Type B pancreatic cell (in vitro differentiated cells): ENCODE measurements at regions not wholly inside any gene's neighbourhood (a gene's known extent, or its start where the extent isn't known, plus 50 kb on each side); places are given as distances from the start of the nearest gene placed in this dataset.

Experiments used
- DNase-seq: peaks from one replicate; pipeline ENCODE4 v3.0.0; 2021; ENCODE audit warnings: mixed read lengths; ENCODE audit not compliant: unreplicated experiment; ENCODE audit errors: extremely low spot score
- H3K27ac Mint-ChIP-seq: 2 replicates; pipeline ENCODE4 v1.8.0; 2021; ENCODE audit warnings: mild to moderate bottlenecking, mixed read lengths
- H3K27me3 Mint-ChIP-seq: 2 replicates; pipeline ENCODE4 v1.8.0; 2021; ENCODE audit warnings: mixed read lengths
- H3K36me3 Mint-ChIP-seq: 2 replicates; pipeline ENCODE4 v1.8.0; 2021; ENCODE audit warnings: mixed read lengths
- H3K4me1 Mint-ChIP-seq: one replicate; pipeline ENCODE4 v1.8.0; 2021; ENCODE audit warnings: mixed read lengths; ENCODE audit not compliant: unreplicated experiment
- H3K4me3 Mint-ChIP-seq: 2 replicates; pipeline ENCODE4 v1.8.0; 2021; ENCODE audit warnings: mild to moderate bottlenecking, mixed read lengths
- H3K9me3 Mint-ChIP-seq: 2 replicates; pipeline ENCODE4 v1.8.0; 2021; ENCODE audit warnings: mixed read lengths
- TF ChIP-seq, protein P1 (sequence below): fragments of 200-600 bp; sonication (generic); conservative IDR thresholded peaks from 2 replicates; pipeline ENCODE4 v1.5.0; 2021; ENCODE audit warnings: antibody characterized with exemption, mild to moderate bottlenecking

DNA sequence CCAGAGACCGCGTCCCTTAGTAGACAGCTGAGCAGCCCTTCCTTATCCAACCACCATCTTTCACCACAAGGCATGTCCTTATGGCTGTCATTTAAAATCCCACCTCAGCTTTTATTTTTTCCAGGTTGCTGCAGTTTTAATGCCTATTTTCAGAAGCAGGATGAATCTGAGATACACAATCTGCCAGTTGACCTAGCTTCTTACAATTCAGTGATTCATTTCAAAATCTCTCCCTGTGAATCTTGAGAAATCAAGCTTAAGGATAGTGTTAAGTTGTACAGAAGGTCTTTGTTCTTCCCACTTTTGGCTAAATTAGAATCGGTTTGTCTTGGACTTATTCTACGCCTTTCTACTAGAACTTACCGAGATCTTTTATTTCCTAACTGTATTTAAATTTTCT, 522.3 kb upstream of the CFAP20DC start:
- H3K27me3 Mint-ChIP-seq = peaks cover 35% of the 10 kb centered on the region
- peaks cover 5% of the 10 kb centered on the region for H3K4me1 Mint-ChIP-seq
- no peak for DNase-seq
- H3K9me3 Mint-ChIP-seq = no peaks in the 10 kb centered on the region
- no peak overlapping the region for H3K4me3 Mint-ChIP-seq
- TF ChIP-seq, protein P1, sequence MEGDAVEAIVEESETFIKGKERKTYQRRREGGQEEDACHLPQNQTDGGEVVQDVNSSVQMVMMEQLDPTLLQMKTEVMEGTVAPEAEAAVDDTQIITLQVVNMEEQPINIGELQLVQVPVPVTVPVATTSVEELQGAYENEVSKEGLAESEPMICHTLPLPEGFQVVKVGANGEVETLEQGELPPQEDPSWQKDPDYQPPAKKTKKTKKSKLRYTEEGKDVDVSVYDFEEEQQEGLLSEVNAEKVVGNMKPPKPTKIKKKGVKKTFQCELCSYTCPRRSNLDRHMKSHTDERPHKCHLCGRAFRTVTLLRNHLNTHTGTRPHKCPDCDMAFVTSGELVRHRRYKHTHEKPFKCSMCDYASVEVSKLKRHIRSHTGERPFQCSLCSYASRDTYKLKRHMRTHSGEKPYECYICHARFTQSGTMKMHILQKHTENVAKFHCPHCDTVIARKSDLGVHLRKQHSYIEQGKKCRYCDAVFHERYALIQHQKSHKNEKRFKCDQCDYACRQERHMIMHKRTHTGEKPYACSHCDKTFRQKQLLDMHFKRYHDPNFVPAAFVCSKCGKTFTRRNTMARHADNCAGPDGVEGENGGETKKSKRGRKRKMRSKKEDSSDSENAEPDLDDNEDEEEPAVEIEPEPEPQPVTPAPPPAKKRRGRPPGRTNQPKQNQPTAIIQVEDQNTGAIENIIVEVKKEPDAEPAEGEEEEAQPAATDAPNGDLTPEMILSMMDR = no peak
- no peak overlapping the region for H3K27ac Mint-ChIP-seq
- no peaks in the 10 kb centered on the region for H3K36me3 Mint-ChIP-seq

GRCh38 chr3:59570806-59571205, 521.0 kb upstream of the CFAP20DC start:
- Mint-ChIP-seq H3K4me3 (no peak overlapping the region), H3K27me3 (peaks cover 34% of the 10 kb centered on the region), H3K9me3 (no peaks in the 10 kb centered on the region), H3K27ac (no peak overlapping the region), H3K36me3 (no peaks in the 10 kb centered on the region), H3K4me1 (peaks cover 5% of the 10 kb centered on the region)
- DNase-seq = no peak
- TF ChIP-seq, protein P1 = no peak

- Mint-ChIP-seq H3K36me3 (no peaks in the 10 kb centered on the region), H3K4me3 (no peak overlapping the region), H3K4me1 (peaks cover 5% of the 10 kb centered on the region), H3K27me3 (peaks cover 38% of the 10 kb centered on the region), H3K27ac (no peak overlapping the region), H3K9me3 (no peaks in the 10 kb centered on the region)
- TF ChIP-seq, protein P1 = no peak
- no peak for DNase-seq
Observed at GRCh38 chr3:59567661-59568060, 517.8 kb upstream of the CFAP20DC start.

DNA sequence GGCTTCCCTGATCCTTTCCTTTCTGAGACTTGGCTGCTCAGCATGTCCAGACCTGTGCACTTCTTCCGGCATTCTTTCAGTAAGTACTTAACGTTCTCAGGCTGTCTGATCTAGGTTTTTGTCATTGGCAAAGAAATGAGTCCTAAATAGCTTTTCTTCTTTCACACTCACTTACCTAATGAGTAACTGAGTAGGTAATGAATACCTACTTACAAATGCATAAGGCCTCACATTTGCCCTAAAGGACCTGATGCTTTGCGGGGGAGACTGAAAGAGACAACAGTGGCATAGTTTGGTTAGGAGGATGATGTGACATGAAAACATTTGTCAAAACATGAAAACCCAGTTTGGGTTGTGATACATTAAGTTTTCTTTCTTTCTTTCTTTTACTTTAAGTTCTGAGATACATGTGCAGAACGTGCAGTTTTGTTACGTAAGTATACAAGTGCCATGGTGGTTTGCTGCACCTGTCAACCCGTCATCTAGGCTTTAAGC, 516.7 kb upstream of the CFAP20DC start:
- TF ChIP-seq, protein P1 = no peak
- Mint-ChIP-seq H3K4me3 (no peak overlapping the region), H3K27me3 (peaks cover 33% of the 10 kb centered on the region), H3K4me1 (peaks cover 5% of the 10 kb centered on the region), H3K9me3 (no peaks in the 10 kb centered on the region), H3K27ac (no peak overlapping the region), H3K36me3 (no peaks in the 10 kb centered on the region)
- DNase-seq = no peak

DNA sequence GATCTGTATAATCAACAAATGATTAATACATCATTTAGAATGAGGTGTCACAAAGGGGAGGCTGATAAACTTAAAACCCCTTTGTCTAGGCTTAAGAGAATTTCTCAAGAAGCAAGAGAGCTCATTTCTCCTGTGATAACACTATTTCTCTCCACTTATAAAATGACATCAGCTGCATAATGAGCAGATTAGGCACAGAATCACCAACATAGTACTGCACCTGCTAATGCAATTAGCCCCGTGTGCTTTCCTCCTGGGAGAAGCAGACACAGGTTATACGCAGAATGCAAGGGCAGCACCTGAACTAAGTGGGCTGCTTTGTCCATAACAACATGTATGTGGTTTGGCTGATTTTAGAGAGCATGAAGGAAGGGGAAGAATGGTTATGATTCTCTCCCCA, 515.3 kb upstream of the CFAP20DC start:
- Mint-ChIP-seq H3K4me3 (no peak overlapping the region), H3K4me1 (peaks cover 5% of the 10 kb centered on the region), H3K36me3 (no peaks in the 10 kb centered on the region), H3K9me3 (no peaks in the 10 kb centered on the region), H3K27ac (no peak overlapping the region), H3K27me3 (peaks cover 24% of the 10 kb centered on the region)
- TF ChIP-seq, protein P1 = no peak
- no peak for DNase-seq

GRCh38 chr3:59563966-59564365, 514.1 kb upstream of the CFAP20DC start:
- Mint-ChIP-seq H3K36me3 (no peaks in the 10 kb centered on the region), H3K9me3 (no peaks in the 10 kb centered on the region), H3K4me1 (peaks cover 5% of the 10 kb centered on the region), H3K27me3 (peaks cover 15% of the 10 kb centered on the region), H3K4me3 (no peak overlapping the region), H3K27ac (no peak overlapping the region)
- no peak for DNase-seq
- TF ChIP-seq, protein P1 = no peak
